ENCODE measurements at regions not wholly inside any gene's neighbourhood (a gene's known extent, or its start where the extent isn't known, plus 50 kb on each side); places are given as distances from the start of the nearest gene placed in this dataset.

DNA sequence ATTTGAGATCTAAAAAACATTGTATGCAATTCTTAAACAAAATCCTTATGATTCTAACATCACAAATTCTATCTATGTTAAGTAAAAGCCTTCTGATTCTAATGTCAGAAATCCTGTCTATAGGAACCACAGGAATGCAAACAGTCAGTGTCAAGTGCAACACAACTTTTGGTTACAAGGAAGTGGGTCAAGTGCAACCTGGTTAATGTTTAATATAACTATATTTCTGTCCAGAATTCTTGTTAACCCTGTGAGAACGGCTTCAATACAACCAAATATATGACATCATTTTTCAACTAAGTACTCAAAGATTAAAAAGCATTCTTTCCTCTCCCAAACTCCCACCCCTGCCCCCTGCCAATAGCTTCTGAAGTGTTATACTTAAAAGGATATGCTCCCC, 107.9 kb upstream of the PLEKHA5 start:
- no peak for TF ChIP-seq OSR1 (CRISPR knock-in tag; IDR thresholded peaks at IDR 0.05)
- TF ChIP-seq ISL1 (CRISPR knock-in tag; IDR thresholded peaks at IDR 0.05) = no peak
- TF ChIP-seq, protein P1, sequence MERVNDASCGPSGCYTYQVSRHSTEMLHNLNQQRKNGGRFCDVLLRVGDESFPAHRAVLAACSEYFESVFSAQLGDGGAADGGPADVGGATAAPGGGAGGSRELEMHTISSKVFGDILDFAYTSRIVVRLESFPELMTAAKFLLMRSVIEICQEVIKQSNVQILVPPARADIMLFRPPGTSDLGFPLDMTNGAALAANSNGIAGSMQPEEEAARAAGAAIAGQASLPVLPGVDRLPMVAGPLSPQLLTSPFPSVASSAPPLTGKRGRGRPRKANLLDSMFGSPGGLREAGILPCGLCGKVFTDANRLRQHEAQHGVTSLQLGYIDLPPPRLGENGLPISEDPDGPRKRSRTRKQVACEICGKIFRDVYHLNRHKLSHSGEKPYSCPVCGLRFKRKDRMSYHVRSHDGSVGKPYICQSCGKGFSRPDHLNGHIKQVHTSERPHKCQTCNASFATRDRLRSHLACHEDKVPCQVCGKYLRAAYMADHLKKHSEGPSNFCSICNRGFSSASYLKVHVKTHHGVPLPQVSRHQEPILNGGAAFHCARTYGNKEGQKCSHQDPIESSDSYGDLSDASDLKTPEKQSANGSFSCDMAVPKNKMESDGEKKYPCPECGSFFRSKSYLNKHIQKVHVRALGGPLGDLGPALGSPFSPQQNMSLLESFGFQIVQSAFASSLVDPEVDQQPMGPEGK (CRISPR knock-in tag; IDR thresholded peaks at IDR 0.05; ENCODE audit: borderline replicate concordance) = no peak
- no peak for TF ChIP-seq CSDC2 (CRISPR knock-in tag; IDR thresholded peaks at IDR 0.05)
- TF ChIP-seq, protein P2, sequence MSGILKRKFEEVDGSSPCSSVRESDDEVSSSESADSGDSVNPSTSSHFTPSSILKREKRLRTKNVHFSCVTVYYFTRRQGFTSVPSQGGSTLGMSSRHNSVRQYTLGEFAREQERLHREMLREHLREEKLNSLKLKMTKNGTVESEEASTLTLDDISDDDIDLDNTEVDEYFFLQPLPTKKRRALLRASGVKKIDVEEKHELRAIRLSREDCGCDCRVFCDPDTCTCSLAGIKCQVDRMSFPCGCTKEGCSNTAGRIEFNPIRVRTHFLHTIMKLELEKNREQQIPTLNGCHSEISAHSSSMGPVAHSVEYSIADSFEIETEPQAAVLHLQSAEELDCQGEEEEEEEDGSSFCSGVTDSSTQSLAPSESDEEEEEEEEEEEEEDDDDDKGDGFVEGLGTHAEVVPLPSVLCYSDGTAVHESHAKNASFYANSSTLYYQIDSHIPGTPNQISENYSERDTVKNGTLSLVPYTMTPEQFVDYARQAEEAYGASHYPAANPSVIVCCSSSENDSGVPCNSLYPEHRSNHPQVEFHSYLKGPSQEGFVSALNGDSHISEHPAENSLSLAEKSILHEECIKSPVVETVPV (CRISPR knock-in tag; IDR thresholded peaks at IDR 0.05) = no peak
- no peak for TF ChIP-seq ARNTL (CRISPR knock-in tag; IDR thresholded peaks at IDR 0.05; ENCODE audit: borderline replicate concordance, low read depth)
- TF ChIP-seq TCF4 (CRISPR knock-in tag; IDR thresholded peaks at IDR 0.05; ENCODE audit: borderline replicate concordance) = no peak
- TF ChIP-seq PPARA (CRISPR knock-in tag; IDR thresholded peaks at IDR 0.05; ENCODE audit: borderline replicate concordance) = no peak
- no peak for TF ChIP-seq ZC3H10 (CRISPR knock-in tag; IDR thresholded peaks at IDR 0.05)
- TF ChIP-seq, protein P3, sequence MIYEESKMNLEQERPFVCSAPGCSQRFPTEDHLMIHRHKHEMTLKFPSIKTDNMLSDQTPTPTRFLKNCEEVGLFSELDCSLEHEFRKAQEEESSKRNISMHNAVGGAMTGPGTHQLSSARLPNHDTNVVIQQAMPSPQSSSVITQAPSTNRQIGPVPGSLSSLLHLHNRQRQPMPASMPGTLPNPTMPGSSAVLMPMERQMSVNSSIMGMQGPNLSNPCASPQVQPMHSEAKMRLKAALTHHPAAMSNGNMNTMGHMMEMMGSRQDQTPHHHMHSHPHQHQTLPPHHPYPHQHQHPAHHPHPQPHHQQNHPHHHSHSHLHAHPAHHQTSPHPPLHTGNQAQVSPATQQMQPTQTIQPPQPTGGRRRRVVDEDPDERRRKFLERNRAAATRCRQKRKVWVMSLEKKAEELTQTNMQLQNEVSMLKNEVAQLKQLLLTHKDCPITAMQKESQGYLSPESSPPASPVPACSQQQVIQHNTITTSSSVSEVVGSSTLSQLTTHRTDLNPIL (CRISPR knock-in tag; IDR thresholded peaks at IDR 0.05; ENCODE audit: low read depth) = no peak
- no peak for TF ChIP-seq ZNF8 (CRISPR knock-in tag; IDR thresholded peaks at IDR 0.05)
- no peak for ATAC-seq

GRCh38 chr12:19025582-19025981, 104.0 kb upstream of the PLEKHA5 start:
- TF ChIP-seq BACH2 (CRISPR knock-in tag; IDR thresholded peaks at IDR 0.05; ENCODE audit: borderline replicate concordance) (no peak), ZNF565 (CRISPR knock-in tag; conservative IDR thresholded peaks at IDR 0.05; ENCODE audit: low read depth) (no peak), RARB (CRISPR knock-in tag; IDR thresholded peaks at IDR 0.05) (no peak), ISL1 (CRISPR knock-in tag; IDR thresholded peaks at IDR 0.05) (no peak), ESRRG (CRISPR knock-in tag; IDR thresholded peaks at IDR 0.05) (no peak), ZC3H10 (CRISPR knock-in tag; IDR thresholded peaks at IDR 0.05) (no peak), ZNF8 (CRISPR knock-in tag; IDR thresholded peaks at IDR 0.05) (no peak), TOX (CRISPR knock-in tag; IDR thresholded peaks at IDR 0.05; ENCODE audit: borderline replicate concordance) (no peak), ZFP30 (CRISPR knock-in tag; IDR thresholded peaks at IDR 0.05) (no peak), ARNTL (CRISPR knock-in tag; IDR thresholded peaks at IDR 0.05; ENCODE audit: borderline replicate concordance, low read depth) (no peak), TCF4 (CRISPR knock-in tag; IDR thresholded peaks at IDR 0.05; ENCODE audit: borderline replicate concordance) (no peak)
- TF ChIP-seq, protein P3 (CRISPR knock-in tag; IDR thresholded peaks at IDR 0.05; ENCODE audit: low read depth) = no peak
- no peak for ATAC-seq

DNA sequence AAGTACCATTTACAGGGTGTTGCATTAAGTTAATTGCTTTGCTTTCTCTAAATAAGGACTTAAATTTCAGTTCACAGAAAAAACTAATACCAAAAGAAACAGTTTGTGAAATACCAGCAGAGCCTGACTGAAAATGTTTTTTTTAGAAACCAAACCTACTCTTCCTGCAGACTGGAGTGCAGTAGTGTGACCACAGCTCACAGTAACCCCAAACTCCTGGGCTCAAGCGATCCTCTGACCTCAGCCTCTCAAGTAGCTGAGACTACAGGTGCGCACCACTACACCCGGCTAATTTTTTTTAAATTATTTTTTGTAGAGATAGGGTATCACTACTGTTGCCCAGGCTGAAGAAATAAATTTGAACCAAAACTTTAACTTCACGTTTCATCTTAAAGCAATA, 103.5 kb upstream of the PLEKHA5 start:
- TF ChIP-seq, protein P3 (CRISPR knock-in tag; IDR thresholded peaks at IDR 0.05; ENCODE audit: low read depth) = no peak
- TF ChIP-seq SNAI2 (CRISPR knock-in tag; IDR thresholded peaks at IDR 0.05) (no peak), ZNF8 (CRISPR knock-in tag; IDR thresholded peaks at IDR 0.05) (no peak), ZNF70 (CRISPR knock-in tag; IDR thresholded peaks at IDR 0.05) (no peak), ISL1 (CRISPR knock-in tag; IDR thresholded peaks at IDR 0.05) (no peak), ZFP30 (CRISPR knock-in tag; IDR thresholded peaks at IDR 0.05) (no peak), PPARA (CRISPR knock-in tag; IDR thresholded peaks at IDR 0.05; ENCODE audit: borderline replicate concordance) (no peak), CSDC2 (CRISPR knock-in tag; IDR thresholded peaks at IDR 0.05) (no peak), ARNTL (CRISPR knock-in tag; IDR thresholded peaks at IDR 0.05; ENCODE audit: borderline replicate concordance, low read depth) (no peak), ZC3H10 (CRISPR knock-in tag; IDR thresholded peaks at IDR 0.05) (no peak), ESRRG (CRISPR knock-in tag; IDR thresholded peaks at IDR 0.05) (no peak)
- TF ChIP-seq, protein P4, sequence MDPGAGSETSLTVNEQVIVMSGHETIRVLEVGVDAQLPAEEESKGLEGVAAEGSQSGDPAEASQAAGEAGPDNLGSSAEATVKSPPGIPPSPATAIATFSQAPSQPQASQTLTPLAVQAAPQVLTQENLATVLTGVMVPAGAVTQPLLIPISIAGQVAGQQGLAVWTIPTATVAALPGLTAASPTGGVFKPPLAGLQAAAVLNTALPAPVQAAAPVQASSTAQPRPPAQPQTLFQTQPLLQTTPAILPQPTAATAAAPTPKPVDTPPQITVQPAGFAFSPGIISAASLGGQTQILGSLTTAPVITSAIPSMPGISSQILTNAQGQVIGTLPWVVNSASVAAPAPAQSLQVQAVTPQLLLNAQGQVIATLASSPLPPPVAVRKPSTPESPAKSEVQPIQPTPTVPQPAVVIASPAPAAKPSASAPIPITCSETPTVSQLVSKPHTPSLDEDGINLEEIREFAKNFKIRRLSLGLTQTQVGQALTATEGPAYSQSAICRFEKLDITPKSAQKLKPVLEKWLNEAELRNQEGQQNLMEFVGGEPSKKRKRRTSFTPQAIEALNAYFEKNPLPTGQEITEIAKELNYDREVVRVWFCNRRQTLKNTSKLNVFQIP (CRISPR knock-in tag; IDR thresholded peaks at IDR 0.05; ENCODE audit: borderline replicate concordance, low read depth) = no peak
- TF ChIP-seq, protein P5, sequence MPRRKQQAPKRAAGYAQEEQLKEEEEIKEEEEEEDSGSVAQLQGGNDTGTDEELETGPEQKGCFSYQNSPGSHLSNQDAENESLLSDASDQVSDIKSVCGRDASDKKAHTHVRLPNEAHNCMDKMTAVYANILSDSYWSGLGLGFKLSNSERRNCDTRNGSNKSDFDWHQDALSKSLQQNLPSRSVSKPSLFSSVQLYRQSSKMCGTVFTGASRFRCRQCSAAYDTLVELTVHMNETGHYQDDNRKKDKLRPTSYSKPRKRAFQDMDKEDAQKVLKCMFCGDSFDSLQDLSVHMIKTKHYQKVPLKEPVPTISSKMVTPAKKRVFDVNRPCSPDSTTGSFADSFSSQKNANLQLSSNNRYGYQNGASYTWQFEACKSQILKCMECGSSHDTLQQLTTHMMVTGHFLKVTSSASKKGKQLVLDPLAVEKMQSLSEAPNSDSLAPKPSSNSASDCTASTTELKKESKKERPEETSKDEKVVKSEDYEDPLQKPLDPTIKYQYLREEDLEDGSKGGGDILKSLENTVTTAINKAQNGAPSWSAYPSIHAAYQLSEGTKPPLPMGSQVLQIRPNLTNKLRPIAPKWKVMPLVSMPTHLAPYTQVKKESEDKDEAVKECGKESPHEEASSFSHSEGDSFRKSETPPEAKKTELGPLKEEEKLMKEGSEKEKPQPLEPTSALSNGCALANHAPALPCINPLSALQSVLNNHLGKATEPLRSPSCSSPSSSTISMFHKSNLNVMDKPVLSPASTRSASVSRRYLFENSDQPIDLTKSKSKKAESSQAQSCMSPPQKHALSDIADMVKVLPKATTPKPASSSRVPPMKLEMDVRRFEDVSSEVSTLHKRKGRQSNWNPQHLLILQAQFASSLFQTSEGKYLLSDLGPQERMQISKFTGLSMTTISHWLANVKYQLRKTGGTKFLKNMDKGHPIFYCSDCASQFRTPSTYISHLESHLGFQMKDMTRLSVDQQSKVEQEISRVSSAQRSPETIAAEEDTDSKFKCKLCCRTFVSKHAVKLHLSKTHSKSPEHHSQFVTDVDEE (CRISPR knock-in tag; IDR thresholded peaks at IDR 0.05) = no peak
- no peak for ATAC-seq
